ENCODE measurements at regions not wholly inside any gene's neighbourhood (a gene's known extent, or its start where the extent isn't known, plus 50 kb on each side); places are given as distances from the start of the nearest gene placed in this dataset.
A peak's percentile ranks its signal among the peaks of the same experiment; 100 is the strongest.
"Not testable (repeated sequence)": the region's sequence is repeated elsewhere in the genome, so short reads cannot be mapped to it uniquely, and the experiment has no call there.

- no peak for DNase-seq (ENCODE audit: low read depth, low spot score)
- in situ Hi-C loops (cut with HindIII; ENCODE audit: low pct_unique_long_range_greater_than_20kb, low sequenced_read_pairs), result no loop called here
These were observed 134.0 kb upstream of the MYO10 start for GRCh38 chr5:17069995-17070511.

DNA sequence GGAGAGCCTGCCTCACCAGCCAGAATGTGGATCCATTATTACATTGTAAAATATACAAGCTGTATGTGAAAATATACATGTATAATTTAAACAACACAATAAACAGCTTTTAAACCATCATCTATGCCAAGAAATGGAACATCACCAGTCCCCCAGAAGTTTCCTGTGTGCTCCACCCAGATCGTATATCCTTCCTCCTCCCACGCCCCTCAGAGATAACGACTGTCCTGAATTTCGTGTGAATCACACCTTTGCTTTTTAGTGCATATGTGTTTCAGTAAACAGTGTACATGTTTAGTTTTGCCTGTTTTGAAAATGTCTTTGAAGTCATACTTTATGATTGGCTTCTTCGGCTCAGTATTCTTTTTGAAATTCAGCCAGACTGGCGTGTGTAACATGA lies 134.6 kb upstream of the MYO10 start:
- in situ Hi-C loops (cut with HindIII; ENCODE audit: low pct_unique_long_range_greater_than_20kb, low sequenced_read_pairs), result no loop called here
- no peak for DNase-seq (ENCODE audit: low read depth, low spot score)

DNA sequence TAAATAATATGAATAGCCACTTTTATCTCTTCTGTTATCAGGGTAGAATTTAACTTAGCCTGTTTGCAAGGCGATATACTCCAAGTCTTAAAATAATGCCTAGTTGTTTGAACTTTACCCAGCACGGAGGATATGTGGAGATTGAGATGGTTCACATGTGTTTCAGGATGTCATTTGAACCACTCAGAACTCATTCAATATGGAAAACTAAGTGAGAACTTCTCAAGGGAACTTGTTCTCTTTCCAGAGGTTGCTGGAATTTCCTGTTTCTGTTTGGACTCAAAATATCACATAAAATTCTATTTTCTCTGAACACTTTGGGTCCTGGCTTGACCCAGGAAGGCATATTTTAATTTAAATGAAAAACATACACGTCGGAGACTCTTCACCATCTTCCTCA lies 139.1 kb upstream of the MYO10 start:
- in situ Hi-C loops (cut with HindIII; ENCODE audit: low pct_unique_long_range_greater_than_20kb, low sequenced_read_pairs), result no loop called here
- no peak for DNase-seq (ENCODE audit: low read depth, low spot score)

- no peak for DNase-seq (ENCODE audit: low read depth, low spot score)
- in situ Hi-C loops (cut with HindIII; ENCODE audit: low pct_unique_long_range_greater_than_20kb, low sequenced_read_pairs), result no loop called here
These were observed 140.2 kb upstream of the MYO10 start for GRCh38 chr5:17076272-17076671.

DNA sequence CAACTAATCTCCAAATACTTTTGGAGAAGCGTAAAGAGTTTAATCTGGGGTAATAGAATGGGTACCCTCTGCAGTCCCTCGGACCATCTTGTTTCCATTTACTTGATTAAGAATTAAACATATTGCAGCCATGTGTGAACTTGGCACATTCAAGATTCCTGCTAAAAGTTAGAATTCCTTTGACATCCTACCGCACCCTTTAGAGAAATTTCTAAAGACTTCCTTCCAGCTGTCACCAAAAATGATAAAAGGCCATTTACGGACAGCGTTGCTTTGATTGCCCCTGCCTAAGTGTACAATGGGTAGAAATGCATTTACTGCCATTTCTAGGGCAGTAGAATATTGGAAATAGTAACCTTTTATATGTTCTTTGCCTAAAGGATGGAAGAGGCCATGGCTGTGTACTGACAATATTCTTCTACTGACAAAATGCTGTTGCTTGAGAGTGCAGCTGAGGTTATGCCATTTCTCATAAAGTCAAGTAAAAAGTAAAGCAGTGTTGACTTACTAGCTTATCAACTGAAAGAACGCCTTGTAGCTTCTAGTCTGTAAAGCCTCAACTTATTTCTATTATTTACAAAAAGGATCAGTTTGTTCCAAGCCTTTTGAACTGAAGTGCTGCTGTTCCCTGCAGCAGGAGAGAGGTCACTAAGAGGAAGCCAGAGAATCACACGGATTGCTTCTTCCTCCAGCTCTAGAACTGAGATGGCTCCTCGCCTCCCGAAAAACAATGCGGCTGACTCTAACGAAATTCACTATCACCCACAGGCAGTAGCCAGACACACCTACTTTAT lies 139.8 kb upstream of the BASP1 start:
- in situ Hi-C loops (cut with HindIII; ENCODE audit: low pct_unique_long_range_greater_than_20kb, low sequenced_read_pairs), result no loop called here
- DNase-seq (ENCODE audit: low read depth, low spot score), result no peak

- in situ Hi-C loops (cut with HindIII; ENCODE audit: low pct_unique_long_range_greater_than_20kb, low sequenced_read_pairs), result no loop called here
- no peak for DNase-seq (ENCODE audit: low read depth, low spot score)
These were observed 137.9 kb upstream of the BASP1 start for GRCh38 chr5:17079562-17079961.

GRCh38 chr5:17080361-17080760 lies 137.1 kb upstream of the BASP1 start:
- no peak for DNase-seq (ENCODE audit: low read depth, low spot score)
- in situ Hi-C loops (cut with HindIII; ENCODE audit: low pct_unique_long_range_greater_than_20kb, low sequenced_read_pairs), result no loop called here

DNA sequence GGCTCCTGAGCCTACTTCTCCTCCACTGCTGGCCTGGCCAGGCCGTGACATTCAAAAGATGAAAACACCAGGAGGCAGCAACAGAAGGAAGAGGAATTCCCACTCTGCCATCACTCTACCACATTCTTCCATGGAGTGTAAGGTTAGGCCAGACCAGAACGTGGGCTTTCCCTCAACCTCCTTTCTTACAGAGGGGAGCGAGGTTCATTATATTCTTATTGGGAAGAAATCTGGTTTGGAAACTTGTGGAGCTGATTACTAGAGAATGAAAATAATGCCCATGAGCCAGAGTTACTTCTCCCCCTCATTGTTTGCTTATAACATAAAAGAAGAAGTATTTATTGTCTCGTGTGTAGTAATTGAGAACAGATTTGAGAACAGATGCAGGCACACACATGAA lies 136.3 kb upstream of the BASP1 start:
- no peak for DNase-seq (ENCODE audit: low read depth, low spot score)
- in situ Hi-C loops (cut with HindIII; ENCODE audit: low pct_unique_long_range_greater_than_20kb, low sequenced_read_pairs), result no loop called here

DNA sequence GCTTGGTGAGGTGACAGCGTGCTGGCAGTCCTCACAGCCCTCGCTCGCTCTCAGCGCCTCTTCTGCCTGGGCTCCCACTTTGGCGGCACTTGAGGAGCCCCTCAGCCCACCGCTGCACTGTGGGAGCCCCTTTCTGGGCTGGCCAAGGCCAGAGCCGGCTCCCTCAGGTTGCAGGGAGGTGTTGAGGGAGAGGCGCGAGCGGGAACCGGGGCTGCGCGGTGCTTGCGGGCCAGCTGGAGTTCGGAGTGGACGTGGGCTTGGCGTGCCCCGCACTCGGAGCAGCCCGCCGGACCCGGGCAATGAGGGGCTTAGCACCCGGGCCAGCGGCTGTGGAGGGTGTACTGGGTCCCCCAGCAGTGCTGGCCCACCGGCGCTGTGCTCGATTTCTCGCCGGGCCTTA lies 134.2 kb upstream of the BASP1 start:
- DNase-seq (ENCODE audit: low read depth, low spot score); in situ Hi-C loops (cut with HindIII; ENCODE audit: low pct_unique_long_range_greater_than_20kb, low sequenced_read_pairs): not testable (repeated sequence)

DNA sequence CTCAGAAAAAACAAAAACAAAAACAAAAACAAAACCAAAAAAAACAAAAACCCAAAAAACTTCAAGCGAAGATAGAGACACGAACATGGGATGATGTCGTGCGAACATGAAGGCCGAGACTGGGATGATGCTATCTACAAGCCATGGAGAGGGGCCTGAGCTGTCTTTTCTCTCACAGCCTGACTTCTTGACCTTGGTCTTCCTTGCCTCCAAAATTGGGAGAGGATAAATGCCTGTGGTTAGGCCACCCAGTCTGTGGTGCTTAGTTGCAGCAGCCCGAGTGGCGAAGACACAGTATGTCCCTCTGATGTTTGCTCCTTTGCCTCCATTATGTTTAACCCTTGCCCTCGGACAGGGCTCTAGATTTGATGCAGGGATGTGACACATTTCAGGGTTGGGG lies 130.4 kb upstream of the BASP1 start:
- in situ Hi-C loops (cut with HindIII; ENCODE audit: low pct_unique_long_range_greater_than_20kb, low sequenced_read_pairs), result no loop called here
- DNase-seq (ENCODE audit: low read depth, low spot score), result no peak

DNA sequence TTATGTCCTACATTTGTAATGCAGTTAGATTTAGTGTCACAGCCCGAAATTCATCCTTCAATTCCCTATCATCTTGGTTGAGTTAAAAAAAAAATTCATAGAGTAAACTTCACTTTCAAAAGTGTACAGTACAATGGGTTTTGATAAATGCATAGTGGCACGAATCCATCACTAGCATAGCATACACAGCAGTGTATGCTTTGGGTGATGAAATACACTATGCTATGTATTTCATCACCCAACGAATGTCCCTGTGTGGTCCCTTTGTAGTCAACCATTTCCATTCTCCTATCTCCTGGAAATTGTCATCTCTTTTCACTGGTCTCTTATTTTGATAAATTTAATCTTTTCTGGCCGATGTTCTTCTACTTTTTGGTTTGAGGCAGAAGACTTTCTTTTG lies 129.4 kb upstream of the BASP1 start:
- DNase-seq (ENCODE audit: low read depth, low spot score), result no peak

DNA sequence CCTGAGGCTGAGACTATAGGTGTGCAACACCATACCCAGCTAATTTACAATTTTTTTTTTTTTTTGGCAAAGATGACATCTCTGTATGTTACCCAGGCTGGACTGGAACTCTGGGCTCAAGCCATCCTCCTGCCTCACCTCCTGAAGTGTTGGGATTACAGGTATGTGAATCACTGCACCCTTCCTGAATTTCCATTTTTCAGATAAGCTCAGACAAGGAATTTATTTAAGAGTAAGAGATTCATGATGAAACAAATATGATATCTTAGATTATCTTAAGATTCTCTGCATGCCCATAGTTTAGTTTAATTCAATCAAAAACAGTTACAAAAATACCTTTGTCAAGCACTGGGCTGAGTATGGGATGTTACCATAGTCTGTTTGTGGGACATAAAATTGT lies 128.4 kb upstream of the BASP1 start:
- in situ Hi-C loops (cut with HindIII; ENCODE audit: low pct_unique_long_range_greater_than_20kb, low sequenced_read_pairs), result no loop called here
- DNase-seq (ENCODE audit: low read depth, low spot score), result no peak

More for the DNA sequence above, 129.4 kb upstream of the BASP1 start:
- in situ Hi-C loops (cut with HindIII; ENCODE audit: low pct_unique_long_range_greater_than_20kb, low sequenced_read_pairs), result no loop called here

DNA sequence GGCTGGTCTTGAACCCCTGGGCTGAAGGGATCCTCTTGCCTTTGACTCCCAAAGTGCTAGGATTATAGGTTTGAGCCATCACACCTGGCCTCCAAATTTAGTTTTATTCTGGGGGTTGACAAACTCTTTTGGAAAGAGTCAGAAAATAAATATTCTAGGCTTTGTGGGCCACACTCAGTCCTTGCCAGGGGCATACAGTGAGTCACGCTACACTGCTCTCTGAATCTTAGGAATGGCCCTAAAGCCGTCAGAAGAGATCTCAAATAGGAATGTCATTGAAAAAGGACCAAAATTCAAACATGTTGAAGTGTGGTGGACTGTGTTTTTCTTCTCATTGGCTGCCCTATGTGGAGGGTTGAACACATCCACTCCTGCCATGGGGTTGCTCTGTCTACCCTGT lies 127.7 kb upstream of the BASP1 start:
- no peak for DNase-seq (ENCODE audit: low read depth, low spot score)
- in situ Hi-C loops (cut with HindIII; ENCODE audit: low pct_unique_long_range_greater_than_20kb, low sequenced_read_pairs), result no loop called here

DNA sequence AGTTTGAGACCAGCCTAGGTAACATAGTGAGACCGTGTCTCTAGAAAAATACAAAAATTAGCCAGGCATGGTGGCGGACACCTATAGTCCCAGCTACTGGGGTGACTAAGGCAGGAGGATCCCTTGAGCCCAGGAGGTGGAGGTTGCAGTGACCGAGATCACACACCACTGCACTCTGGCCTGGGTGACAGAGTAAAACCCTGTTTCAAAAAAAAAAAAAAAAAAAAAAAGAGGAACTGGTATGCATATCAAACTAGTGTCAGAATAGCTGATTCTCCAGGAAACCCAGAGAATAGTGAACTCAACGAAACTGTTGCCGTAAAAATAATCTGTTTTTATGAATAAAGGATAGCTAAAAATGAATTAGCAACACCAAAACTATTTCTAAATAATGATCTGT lies 126.6 kb upstream of the BASP1 start:
- DNase-seq (ENCODE audit: low read depth, low spot score), result no peak
- in situ Hi-C loops (cut with HindIII; ENCODE audit: low pct_unique_long_range_greater_than_20kb, low sequenced_read_pairs), result no loop called here

DNA sequence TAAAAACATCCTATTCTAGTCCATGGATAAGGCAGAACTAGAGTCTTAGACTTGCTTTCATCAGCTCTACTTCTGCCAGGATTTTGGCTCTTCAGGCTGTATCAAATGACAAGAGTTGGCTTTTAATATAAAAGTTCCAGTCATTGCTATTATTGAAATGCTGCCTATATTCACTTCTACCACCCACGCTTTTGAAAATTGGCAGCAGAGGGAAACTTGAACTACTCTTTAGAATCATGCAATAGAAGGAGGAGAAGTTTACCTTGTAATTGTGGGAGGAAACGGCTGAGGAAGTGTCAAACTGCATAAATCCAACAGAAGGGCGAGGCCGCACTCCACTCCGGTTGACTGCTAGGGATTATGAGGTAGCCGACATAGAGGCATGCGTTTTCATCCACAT lies 122.6 kb upstream of the BASP1 start:
- in situ Hi-C loops (cut with HindIII; ENCODE audit: low pct_unique_long_range_greater_than_20kb, low sequenced_read_pairs), result no loop called here
- no peak for DNase-seq (ENCODE audit: low read depth, low spot score)

DNA sequence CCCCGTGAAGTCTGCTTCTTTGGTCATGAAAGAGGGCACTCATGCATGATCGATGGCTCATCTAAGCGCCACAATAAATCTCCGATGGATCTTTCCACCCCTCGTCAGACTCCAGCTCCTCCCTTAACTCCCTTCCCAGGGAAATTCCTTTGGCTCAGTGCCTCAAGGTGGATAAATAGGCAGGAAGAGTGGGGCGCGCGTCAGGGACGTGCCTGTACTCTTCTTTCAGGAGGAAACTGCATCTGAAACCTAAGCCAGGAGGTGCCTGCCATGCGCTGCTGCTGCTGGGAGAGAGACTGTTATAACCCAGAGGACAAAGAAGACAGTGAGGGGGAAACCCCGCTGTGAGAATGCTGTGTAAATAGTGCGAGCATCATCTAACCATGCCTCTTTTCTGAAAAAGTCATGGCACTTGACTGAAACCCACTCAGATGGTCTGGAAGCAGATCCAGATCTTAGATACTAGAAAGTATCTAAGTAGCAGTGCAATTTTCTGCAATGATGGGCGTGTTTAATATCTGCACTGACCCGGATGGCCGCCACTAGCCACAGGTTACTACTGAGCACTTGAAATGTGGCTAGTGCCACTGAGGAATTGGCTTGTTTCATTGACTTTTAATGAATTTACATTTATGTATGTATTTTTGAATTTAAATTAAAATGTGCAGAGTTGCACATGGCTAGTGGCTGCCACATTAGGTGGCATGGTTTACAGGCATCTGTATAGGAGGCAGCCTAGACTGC lies 120.3 kb upstream of the BASP1 start:
- in situ Hi-C loops (cut with HindIII; ENCODE audit: low pct_unique_long_range_greater_than_20kb, low sequenced_read_pairs), result no loop called here
- no peak for DNase-seq (ENCODE audit: low read depth, low spot score)

DNA sequence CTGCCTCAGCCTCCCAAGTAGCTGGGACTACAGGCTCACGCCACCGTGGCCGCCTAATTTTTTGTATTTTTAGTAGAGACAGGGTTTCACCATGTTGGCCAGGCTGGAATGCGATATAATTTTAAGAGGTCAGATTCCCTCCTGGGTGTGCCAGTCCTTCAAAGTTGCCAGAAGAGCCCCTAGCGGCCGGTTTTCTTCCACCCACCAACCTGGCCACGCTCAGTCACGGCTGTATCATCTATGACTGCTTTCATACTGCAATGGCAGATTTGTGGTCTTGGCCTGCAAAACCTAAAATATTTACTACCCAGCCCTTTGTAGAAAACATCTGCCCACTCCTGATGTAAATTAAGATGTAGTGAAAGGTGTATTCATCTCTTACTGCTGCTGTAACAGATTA lies 117.5 kb upstream of the BASP1 start:
- peak; percentile 69 for DNase-seq (ENCODE audit: low read depth, low spot score)
- in situ Hi-C loops (cut with HindIII; ENCODE audit: low pct_unique_long_range_greater_than_20kb, low sequenced_read_pairs), result no loop called here

- in situ Hi-C loops (cut with HindIII; ENCODE audit: low pct_unique_long_range_greater_than_20kb, low sequenced_read_pairs), result no loop called here
- no peak for DNase-seq (ENCODE audit: low read depth, low spot score)
These were observed 114.0 kb upstream of the BASP1 start for GRCh38 chr5:17103461-17103860.
